DMS153 treated with DMSO at 0.1 percent for 48 hours (cell line): ENCODE measurements at regions not wholly inside any gene's neighbourhood (a gene's known extent, or its start where the extent isn't known, plus 50 kb on each side); places are given as distances from the start of the nearest gene placed in this dataset.
A peak's percentile ranks its signal among the peaks of the same experiment; 100 is the strongest.

ENCODE experiments used
- DNase-seq: peaks from one replicate; lab custom pipeline; 2025; ENCODE audit not compliant: unreplicated experiment; lab: John Stamatoyannopoulos, UW

GRCh38 chr21:16570856-16571255 lies 841.1 kb downstream of the USP25 start:
- DNase-seq = no peak

- no peak for DNase-seq
Observed at GRCh38 chr21:16571594-16571993, 841.8 kb downstream of the USP25 start.

GRCh38 chr21:16572032-16572431 lies 842.2 kb downstream of the USP25 start:
- DNase-seq = no peak

- DNase-seq = no peak
Observed at GRCh38 chr21:16573578-16573977, 843.8 kb downstream of the USP25 start.

- DNase-seq = no peak
Observed at GRCh38 chr21:16577975-16578374, 848.2 kb downstream of the USP25 start.

- DNase-seq = no peak
Observed at GRCh38 chr21:16578912-16579311, 849.1 kb downstream of the USP25 start.

GRCh38 chr21:16579538-16579937 lies 849.8 kb downstream of the USP25 start:
- DNase-seq = no peak

- no peak for DNase-seq
Observed at GRCh38 chr21:16580661-16581060, 850.9 kb downstream of the USP25 start.

GRCh38 chr21:16583556-16583955 lies 853.8 kb downstream of the USP25 start:
- DNase-seq = no peak

- DNase-seq = no peak
Observed at GRCh38 chr21:16584756-16585155, 855.0 kb downstream of the USP25 start.

- DNase-seq = no peak
Observed at GRCh38 chr21:16585896-16586295, 856.1 kb downstream of the USP25 start.

- peak; percentile 25 for DNase-seq
Observed at GRCh38 chr21:16587141-16587581, 857.4 kb downstream of the USP25 start.

- no peak for DNase-seq
Observed at GRCh38 chr21:16587681-16588375, 858.0 kb downstream of the USP25 start.

- peak; percentile 6 for DNase-seq
Observed at GRCh38 chr21:16588433-16588860, 858.7 kb downstream of the USP25 start.

GRCh38 chr21:16589006-16589898 lies 859.5 kb downstream of the USP25 start:
- DNase-seq = no peak

GRCh38 chr21:16590186-16590585 lies 860.4 kb downstream of the USP25 start:
- DNase-seq = no peak

- DNase-seq = no peak
Observed at GRCh38 chr21:16590641-16591292, 861.0 kb downstream of the USP25 start.

- DNase-seq = no peak
Observed at GRCh38 chr21:16592381-16592780, 862.6 kb downstream of the USP25 start.

GRCh38 chr21:16594191-16594590 lies 864.4 kb downstream of the USP25 start:
- no peak for DNase-seq

- DNase-seq = no peak
Observed at GRCh38 chr21:16596369-16596768, 866.6 kb downstream of the USP25 start.

GRCh38 chr21:16597753-16598152 lies 868.0 kb downstream of the USP25 start:
- no peak for DNase-seq

- no peak for DNase-seq
Observed at GRCh38 chr21:16605597-16605996, 875.8 kb downstream of the USP25 start.
